HCT116 (cell line): ENCODE measurements at regions not wholly inside any gene's neighbourhood (a gene's known extent, or its start where the extent isn't known, plus 50 kb on each side); places are given as distances from the start of the nearest gene placed in this dataset.

Experiments
- ATAC-seq: fragments of 200-7000 bp; cut with Tn5 transposase; 2 replicates; pipeline ENCODE4 v1.9.1; 2020; ENCODE audit warnings: mild to moderate bottlenecking, moderate library complexity
- BruUV-seq: library from RNA; stranded (reverse); fragments of 400-500 nt; replicated peaks from 2 replicates; lab custom pipeline; 2021; lab: Mats Ljungman, UMichigan
- CTCF ChIA-PET: fragments of 300-600 bp; sonication (Branson Sonifier 250); formaldehyde crosslinking; loops from one replicate; lab custom pipeline; 2021; ENCODE audit warnings: antibody characterized with exemption; lab: Charles Lee
- POLR2A ChIA-PET: fragments of 300-600, 350-600 bp; sonication (Branson Sonifier 250); formaldehyde crosslinking; loops from one replicate; lab custom pipeline; 2021; ENCODE audit warnings: antibody characterized with exemption; lab: Charles Lee
- RAD21 ChIA-PET, 2 experiments: fragments of 300-600 bp; sonication (Branson Sonifier 250); formaldehyde crosslinking; loops; one replicate each; lab custom pipeline; 2023; ENCODE audit warnings: low total read pairs in 2 of 2; ENCODE audit not compliant: uncharacterized antibody in 2 of 2, unreplicated experiment in 2 of 2, low non-redundant PET in 1 of 2; lab: Charles Lee
- DNase-seq: peaks from one replicate; pipeline ENCODE4 v3.0.0-alpha.2; 2010; ENCODE audit warnings: low read depth, low spot score
- H2AFZ ChIP-seq: fragments of 200-600 bp; shearing (Covaris generic), sonication (generic); 2 replicates; pipeline ENCODE4 v1.6.1; 2017; ENCODE audit warnings: low read depth, mixed run types, mixed read lengths, antibody characterized with exemption, low read length; ENCODE audit not compliant: poor library complexity, severe bottlenecking
- H3K27ac ChIP-seq: 2 replicates; pipeline ENCODE4 v1.5.1; 2012; ENCODE audit warnings: low read depth, low read length
- H3K27me3 ChIP-seq: fragments of 200-600 bp; sonication (generic); 2 replicates; pipeline ENCODE4 v1.6.1; 2016; ENCODE audit warnings: mixed run types, low read length, mixed read lengths; ENCODE audit not compliant: insufficient read depth
- H3K36me3 ChIP-seq, 2 experiments: fragments of 200-500 bp in 1 of 2; fragments of 200-600 bp in 1 of 2; sonication (Bioruptor generic) in 1 of 2; sonication (generic) in 1 of 2; 2 replicates each; pipeline versions ENCODE4 v1.5.1 to v1.6.1; 2014 to 2016; ENCODE audit warnings: low read length in 2 of 2, inconsistent platforms in 1 of 2, mixed read lengths in 1 of 2, mixed run types in 1 of 2; ENCODE audit not compliant: insufficient read depth in 2 of 2, control insufficient read depth in 1 of 2
- H3K4me1 ChIP-seq, 2 experiments: fragments of 200-600 bp in 1 of 2; sonication (generic) in 1 of 2; 2 replicates each; pipeline versions ENCODE4 v1.5.1 to v1.6.1; 2012 to 2017; ENCODE audit warnings: low read length in 2 of 2, inconsistent platforms in 1 of 2, mild to moderate bottlenecking in 1 of 2, mixed read lengths in 1 of 2, mixed run types in 1 of 2, moderate library complexity in 1 of 2; ENCODE audit not compliant: insufficient read depth in 2 of 2, control insufficient read depth in 1 of 2
- H3K4me2 ChIP-seq: fragments of 200-600 bp; sonication (generic); 2 replicates; pipeline ENCODE4 v1.6.1; 2017; ENCODE audit warnings: mixed run types, low read length, mixed read lengths
- H3K4me3 ChIP-seq, 2 experiments: fragments of 200-600 bp in 1 of 2; sonication (generic) in 1 of 2; replicated peaks in 1 of 2; 2 replicates each; pipeline ENCODE4 v1.5.1; 2011 to 2016; ENCODE audit warnings: low read length in 2 of 2, control low read depth in 1 of 2, low read depth in 1 of 2, mild to moderate bottlenecking in 1 of 2, mixed read lengths in 1 of 2, mixed run types in 1 of 2
- H3K79me2 ChIP-seq: fragments of 200-600 bp; sonication (generic); 2 replicates; pipeline ENCODE4 v1.6.1; 2017; ENCODE audit warnings: mild to moderate bottlenecking, mixed run types, low read length, moderate library complexity, mixed read lengths; ENCODE audit not compliant: insufficient read depth
- H3K9ac ChIP-seq: fragments of 200-600 bp; sonication (generic); 2 replicates; pipeline ENCODE4 v1.6.1; 2016; ENCODE audit warnings: low read length, mixed read lengths
- H3K9me2 ChIP-seq: fragments of 200-600 bp; sonication (generic), shearing (Covaris generic); 2 replicates; pipeline ENCODE4 v1.6.1; 2017; ENCODE audit warnings: mixed run types, mild to moderate bottlenecking, moderate library complexity; ENCODE audit not compliant: insufficient read depth
- H3K9me3 ChIP-seq, 2 experiments: fragments of 200-500 bp in 1 of 2; fragments of 200-600 bp in 1 of 2; sonication (Bioruptor generic) in 1 of 2; sonication (generic) in 1 of 2; 2 replicates each; pipeline ENCODE4 v1.6.1; 2014 to 2017; ENCODE audit warnings: low read length in 2 of 2, mixed read lengths in 2 of 2, inconsistent platforms in 1 of 2, low read depth in 1 of 2, mild to moderate bottlenecking in 1 of 2, mixed run types in 1 of 2, moderate library complexity in 1 of 2; ENCODE audit not compliant: control insufficient read depth in 1 of 2, insufficient read depth in 1 of 2
- H4K20me1 ChIP-seq: fragments of 200-600 bp; sonication (generic), shearing (Covaris generic); 2 replicates; pipeline ENCODE4 v1.6.1; 2017; ENCODE audit warnings: mixed run types, mild to moderate bottlenecking, moderate library complexity; ENCODE audit not compliant: insufficient read depth
- ATF3 ChIP-seq: IDR thresholded peaks from 2 replicates; pipeline ENCODE4 v1.6.1; 2012
- CBX3 ChIP-seq: IDR thresholded peaks from 2 replicates; pipeline ENCODE4 v1.6.1; 2012; ENCODE audit warnings: low read depth
- CEBPB ChIP-seq: IDR thresholded peaks from 2 replicates; pipeline ENCODE4 v1.6.1; 2012; ENCODE audit warnings: low read depth
- ELF1 ChIP-seq: IDR thresholded peaks from 2 replicates; pipeline ENCODE4 v1.6.1; 2012; ENCODE audit warnings: low read depth, borderline replicate concordance
- EZH2 ChIP-seq: fragments of 200-600 bp; sonication (generic); IDR thresholded peaks from 2 replicates; pipeline ENCODE4 v1.6.1; 2017; ENCODE audit warnings: antibody characterized with exemption, mixed run types
- EZH2phosphoT487 ChIP-seq: fragments of 200-600 bp; IDR thresholded peaks from 2 replicates; pipeline ENCODE4 v1.6.1; 2018; ENCODE audit warnings: antibody characterized with exemption, borderline replicate concordance
- FOSL1 ChIP-seq: IDR thresholded peaks from 2 replicates; pipeline ENCODE4 v1.6.1; 2012; ENCODE audit warnings: low read depth
- JUND ChIP-seq: IDR thresholded peaks from 2 replicates; pipeline ENCODE4 v1.6.1; 2012
- MAX ChIP-seq: IDR thresholded peaks from 2 replicates; pipeline ENCODE4 v1.6.1; 2012
- POLR2A ChIP-seq: IDR thresholded peaks from 2 replicates; pipeline ENCODE4 v1.7.0; 2011; ENCODE audit warnings: borderline replicate concordance; ENCODE audit not compliant: insufficient read depth, insufficient read length; ENCODE audit errors: extremely low read depth
- POLR2AphosphoS5 ChIP-seq: IDR thresholded peaks from 2 replicates; pipeline ENCODE4 v1.6.1; 2011; ENCODE audit warnings: mild to moderate bottlenecking, low read depth, low read length, moderate library complexity
- RAD21 ChIP-seq: IDR thresholded peaks from 2 replicates; pipeline ENCODE4 v1.6.1; 2012; ENCODE audit warnings: low read depth, mild to moderate bottlenecking
- REST ChIP-seq: IDR thresholded peaks from 2 replicates; pipeline ENCODE4 v1.6.1; 2012; ENCODE audit warnings: low read depth
- SIN3A ChIP-seq: IDR thresholded peaks from 2 replicates; pipeline ENCODE4 v1.6.1; 2012; ENCODE audit warnings: low read depth
- SP1 ChIP-seq: IDR thresholded peaks from 2 replicates; pipeline ENCODE4 v1.6.1; 2012; ENCODE audit warnings: low read depth
- SRF ChIP-seq: IDR thresholded peaks from 2 replicates; pipeline ENCODE4 v1.6.1; 2012; ENCODE audit warnings: low read depth
- TCF7L2 ChIP-seq: IDR thresholded peaks from 2 replicates; pipeline ENCODE4 v1.7.0; 2011; ENCODE audit warnings: borderline replicate concordance, inconsistent platforms; ENCODE audit not compliant: insufficient read depth, insufficient read length; ENCODE audit errors: extremely low read depth
- YY1 ChIP-seq: IDR thresholded peaks from 2 replicates; pipeline ENCODE4 v1.6.1; 2011; ENCODE audit warnings: low read length, low read depth, moderate library complexity, mild to moderate bottlenecking; ENCODE audit not compliant: insufficient replicate concordance; ENCODE audit errors: extremely low read depth
- ZFX ChIP-seq: fragments of 450-650 bp; IDR thresholded peaks from 2 replicates; pipeline ENCODE4 v1.6.1; 2017
- ZNF274 ChIP-seq: fragments of 200-500 bp; sonication (Bioruptor generic); IDR thresholded peaks from 2 replicates; pipeline ENCODE4 v1.6.1; 2014; ENCODE audit warnings: mild to moderate bottlenecking, low read depth, low read length, inconsistent platforms
- intact Hi-C: fragments of 100-400 bp; cut with micrococcal nuclease; formaldehyde crosslinking; loops from 2 replicates; pipeline ENCODE4 v1.10.0; 2022

- no peak overlapping the region for H3K4me2 ChIP-seq
- H3K9ac ChIP-seq = no peak overlapping the region
- ATAC-seq (no peak), DNase-seq (no peak)
- H3K9me3 ChIP-seq = no peaks in the 10 kb centered on the region
- H3K9me2 ChIP-seq = no peaks in the 10 kb centered on the region
- intact Hi-C loops = no loop called here
- H2AFZ ChIP-seq = no peak overlapping the region
- TF ChIP-seq MAX = no peak
- TF ChIP-seq SRF = no peak
- TF ChIP-seq POLR2A = no peak
- no peak for TF ChIP-seq ELF1
- no peak for TF ChIP-seq ZNF274
- no peak for TF ChIP-seq POLR2AphosphoS5
- TF ChIP-seq EZH2phosphoT487 = no peak
- TF ChIP-seq RAD21 = no peak
- TF ChIP-seq REST = no peak
- TF ChIP-seq SP1 = no peak
- TF ChIP-seq ATF3 = no peak
- TF ChIP-seq TCF7L2 = no peak
- no peak for TF ChIP-seq ZFX
- TF ChIP-seq YY1 = no peak
- TF ChIP-seq SIN3A = no peak
- TF ChIP-seq CBX3 = no peak
- TF ChIP-seq EZH2 = no peak
- no peak for TF ChIP-seq JUND
- no peak for TF ChIP-seq FOSL1
- no peak for TF ChIP-seq CEBPB
- RAD21 ChIA-PET = no interaction called here
- POLR2A ChIA-PET = no interaction called here
- no peak overlapping the region for H3K27ac ChIP-seq
- H3K4me1 ChIP-seq = no peaks in the 10 kb centered on the region
- CTCF ChIA-PET = no interaction called here
- no peaks in the 10 kb centered on the region for H4K20me1 ChIP-seq
- H3K36me3 ChIP-seq = no peaks in the 10 kb centered on the region
- H3K27me3 ChIP-seq = no peaks in the 10 kb centered on the region; the same call in 1 of the 2 replicates
- BruUV-seq = no TSS peak
- no peak overlapping the region for H3K4me3 ChIP-seq
- H3K79me2 ChIP-seq = no peaks in the 10 kb centered on the region
Measured at GRCh38 chr10:30127120-30127541, 67.7 kb upstream of the JCAD start.
